SK-N-SH treated with all-trans-retinoic acid at 6 μM for 48 hours (cell line): ENCODE measurements at regions not wholly inside any gene's neighbourhood (a gene's known extent, or its start where the extent isn't known, plus 50 kb on each side); places are given as distances from the start of the nearest gene placed in this dataset.

Experiments used
- ATAC-seq: fragments of 200-7000 bp; cut with Tn5 transposase; 3 replicates; pipeline ENCODE4 v1.9.1; 2020; ENCODE audit warnings: mild to moderate bottlenecking, moderate library complexity
- ARNTL ChIP-seq: fragments of 450-650 bp; formaldehyde crosslinking; IDR thresholded peaks from 2 replicates; pipeline ENCODE4 v1.5.0; 2020; ENCODE audit warnings: low read depth, mild to moderate bottlenecking, moderate library complexity, borderline replicate concordance
- BACH2 ChIP-seq: fragments of 250-450 bp; sonication (Bioruptor Pico); IDR thresholded peaks from 2 replicates; pipeline ENCODE4 v1.9.0; 2021; ENCODE audit warnings: mild to moderate bottlenecking, borderline replicate concordance
- CSDC2 ChIP-seq: fragments of 250-450 bp; sonication (Bioruptor Pico); IDR thresholded peaks from 2 replicates; pipeline ENCODE4 v1.5.0; 2020; ENCODE audit warnings: mild to moderate bottlenecking, moderate library complexity
- ESRRG ChIP-seq: fragments of 250-450 bp; sonication (Bioruptor Pico); IDR thresholded peaks from 2 replicates; pipeline ENCODE4 v1.6.1; 2021; ENCODE audit warnings: mild to moderate bottlenecking
- GLIS3 ChIP-seq: fragments of 250-450 bp; sonication (Bioruptor Pico); IDR thresholded peaks from 2 replicates; pipeline ENCODE4 v1.5.0; 2020; ENCODE audit warnings: mild to moderate bottlenecking, moderate library complexity
- ISL1 ChIP-seq: fragments of 250-450 bp; sonication (Bioruptor Pico); IDR thresholded peaks from 2 replicates; pipeline ENCODE4 v2.1.2; 2022; ENCODE audit warnings: mild to moderate bottlenecking, moderate library complexity
- OSR1 ChIP-seq: fragments of 250-450 bp; sonication (Bioruptor Pico); IDR thresholded peaks from 2 replicates; pipeline ENCODE4 v1.8.0; 2022; ENCODE audit warnings: moderate library complexity, mild to moderate bottlenecking, inconsistent platforms
- POU6F1 ChIP-seq: fragments of 250-450 bp; sonication (Bioruptor Pico); IDR thresholded peaks from 2 replicates; pipeline ENCODE4 v1.8.0; 2021; ENCODE audit warnings: low read depth, mild to moderate bottlenecking, moderate library complexity, borderline replicate concordance
- PPARA ChIP-seq: fragments of 250-450 bp; sonication (Bioruptor Pico); IDR thresholded peaks from 2 replicates; pipeline ENCODE4 v1.5.0; 2020; ENCODE audit warnings: mild to moderate bottlenecking, borderline replicate concordance
- RARB ChIP-seq: fragments of 250-450 bp; sonication (Bioruptor Pico); IDR thresholded peaks from 2 replicates; pipeline ENCODE4 v1.8.0; 2021; ENCODE audit warnings: mild to moderate bottlenecking, moderate library complexity
- SNAI2 ChIP-seq: fragments of 250-450 bp; sonication (Bioruptor Pico); IDR thresholded peaks from 2 replicates; pipeline ENCODE4 v1.5.0; 2020; ENCODE audit warnings: mild to moderate bottlenecking, moderate library complexity
- TCF4 ChIP-seq: fragments of 250-450 bp; sonication (Bioruptor Pico); IDR thresholded peaks from 2 replicates; pipeline ENCODE4 v1.8.0; 2021; ENCODE audit warnings: mild to moderate bottlenecking, moderate library complexity, borderline replicate concordance
- TSHZ2 ChIP-seq: fragments of 250-450 bp; sonication (Bioruptor Pico); IDR thresholded peaks from 2 replicates; pipeline ENCODE4 v1.5.0; 2020; ENCODE audit warnings: mild to moderate bottlenecking, moderate library complexity
- ZC3H10 ChIP-seq: fragments of 250-450 bp; sonication (Bioruptor Pico); IDR thresholded peaks from 2 replicates; pipeline ENCODE4 v1.5.1; 2021; ENCODE audit warnings: mild to moderate bottlenecking, moderate library complexity
- ZFP3 ChIP-seq: fragments of 250-450 bp; sonication (Bioruptor Pico); IDR thresholded peaks from 2 replicates; pipeline ENCODE4 v1.5.0; 2020; ENCODE audit warnings: mild to moderate bottlenecking, moderate library complexity
- ZFP30 ChIP-seq: fragments of 450-650 bp; formaldehyde crosslinking; IDR thresholded peaks from 2 replicates; pipeline ENCODE4 v1.5.0; 2022; ENCODE audit warnings: mild to moderate bottlenecking, moderate library complexity
- ZNF565 ChIP-seq: fragments of 450-650 bp; formaldehyde crosslinking; conservative IDR thresholded peaks from 2 replicates; pipeline ENCODE4 v1.5.0; 2020; ENCODE audit warnings: low read depth, mild to moderate bottlenecking, moderate library complexity
- ZNF70 ChIP-seq: fragments of 450-650 bp; formaldehyde crosslinking; IDR thresholded peaks from 2 replicates; pipeline ENCODE4 v1.5.0; 2020; ENCODE audit warnings: mild to moderate bottlenecking, moderate library complexity
- ZNF8 ChIP-seq: fragments of 450-650 bp; formaldehyde crosslinking; IDR thresholded peaks from 2 replicates; pipeline ENCODE4 v1.5.0; 2020; ENCODE audit warnings: mild to moderate bottlenecking, moderate library complexity
- TF ChIP-seq, protein P1 (sequence below): fragments of 250-450 bp; sonication (Bioruptor Pico); IDR thresholded peaks from 2 replicates; pipeline ENCODE4 v1.5.1; 2021; ENCODE audit warnings: mild to moderate bottlenecking, moderate library complexity
- TF ChIP-seq, protein P2 (sequence below): fragments of 250-450 bp; sonication (Bioruptor Pico); IDR thresholded peaks from 2 replicates; pipeline ENCODE4 v1.5.1; 2020; ENCODE audit warnings: low read depth, mild to moderate bottlenecking, moderate library complexity

DNA sequence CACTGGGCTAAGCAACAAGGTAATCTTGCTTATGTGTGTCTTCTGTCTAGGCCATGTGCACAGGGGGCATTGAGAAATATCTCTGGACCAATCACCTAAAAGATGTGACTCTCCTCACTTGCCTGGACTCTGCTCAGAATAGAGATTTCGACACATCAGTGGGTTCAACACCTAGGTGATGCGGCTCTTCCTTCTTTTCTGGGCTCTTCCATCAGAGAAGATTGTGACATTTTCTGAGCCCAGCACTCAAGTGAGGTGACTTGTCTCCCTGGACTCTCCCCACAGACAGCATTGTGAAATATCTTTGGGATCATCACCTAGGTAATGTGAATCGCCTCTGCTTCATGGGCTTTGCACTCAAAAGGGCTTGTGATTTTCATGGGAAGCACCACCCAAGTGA is 1904.1 kb downstream of the TP53TG3F start (continued):
- TF ChIP-seq, protein P1, sequence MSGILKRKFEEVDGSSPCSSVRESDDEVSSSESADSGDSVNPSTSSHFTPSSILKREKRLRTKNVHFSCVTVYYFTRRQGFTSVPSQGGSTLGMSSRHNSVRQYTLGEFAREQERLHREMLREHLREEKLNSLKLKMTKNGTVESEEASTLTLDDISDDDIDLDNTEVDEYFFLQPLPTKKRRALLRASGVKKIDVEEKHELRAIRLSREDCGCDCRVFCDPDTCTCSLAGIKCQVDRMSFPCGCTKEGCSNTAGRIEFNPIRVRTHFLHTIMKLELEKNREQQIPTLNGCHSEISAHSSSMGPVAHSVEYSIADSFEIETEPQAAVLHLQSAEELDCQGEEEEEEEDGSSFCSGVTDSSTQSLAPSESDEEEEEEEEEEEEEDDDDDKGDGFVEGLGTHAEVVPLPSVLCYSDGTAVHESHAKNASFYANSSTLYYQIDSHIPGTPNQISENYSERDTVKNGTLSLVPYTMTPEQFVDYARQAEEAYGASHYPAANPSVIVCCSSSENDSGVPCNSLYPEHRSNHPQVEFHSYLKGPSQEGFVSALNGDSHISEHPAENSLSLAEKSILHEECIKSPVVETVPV, result no peak

DNA sequence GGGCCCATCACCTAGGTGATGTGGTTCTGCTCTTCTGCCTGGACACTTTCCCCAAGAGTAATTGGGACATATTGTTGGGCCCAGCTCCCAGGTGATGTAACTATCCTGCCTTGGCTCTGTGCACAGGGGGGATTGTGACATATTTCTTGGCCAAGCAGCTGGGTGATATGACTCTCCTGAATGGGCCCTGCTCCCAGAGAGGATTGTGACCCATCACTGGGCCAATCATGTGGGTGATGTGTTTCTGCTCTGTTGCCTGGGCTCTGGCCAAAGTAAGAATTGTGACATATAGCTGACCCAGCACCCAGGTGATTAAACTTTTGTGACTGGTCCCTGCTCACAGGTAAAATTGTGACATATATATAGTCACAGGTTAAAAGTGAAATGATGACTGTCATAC is 1904.9 kb downstream of the TP53TG3F start:
- ATAC-seq, result no peak
- no peak for TF ChIP-seq TCF4 (CRISPR knock-in tag)
- no peak for TF ChIP-seq BACH2 (CRISPR knock-in tag)
- no peak for TF ChIP-seq ARNTL
- TF ChIP-seq ZNF8 (CRISPR knock-in tag), result no peak
- TF ChIP-seq TSHZ2, result no peak
- TF ChIP-seq POU6F1, result no peak
- TF ChIP-seq ZFP30 (CRISPR knock-in tag), result no peak
- TF ChIP-seq SNAI2 (CRISPR knock-in tag), result no peak
- TF ChIP-seq RARB (CRISPR knock-in tag), result no peak
- no peak for TF ChIP-seq ZC3H10 (CRISPR knock-in tag)
- TF ChIP-seq, protein P2, sequence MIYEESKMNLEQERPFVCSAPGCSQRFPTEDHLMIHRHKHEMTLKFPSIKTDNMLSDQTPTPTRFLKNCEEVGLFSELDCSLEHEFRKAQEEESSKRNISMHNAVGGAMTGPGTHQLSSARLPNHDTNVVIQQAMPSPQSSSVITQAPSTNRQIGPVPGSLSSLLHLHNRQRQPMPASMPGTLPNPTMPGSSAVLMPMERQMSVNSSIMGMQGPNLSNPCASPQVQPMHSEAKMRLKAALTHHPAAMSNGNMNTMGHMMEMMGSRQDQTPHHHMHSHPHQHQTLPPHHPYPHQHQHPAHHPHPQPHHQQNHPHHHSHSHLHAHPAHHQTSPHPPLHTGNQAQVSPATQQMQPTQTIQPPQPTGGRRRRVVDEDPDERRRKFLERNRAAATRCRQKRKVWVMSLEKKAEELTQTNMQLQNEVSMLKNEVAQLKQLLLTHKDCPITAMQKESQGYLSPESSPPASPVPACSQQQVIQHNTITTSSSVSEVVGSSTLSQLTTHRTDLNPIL (CRISPR knock-in tag), result no peak
- TF ChIP-seq PPARA, result no peak
- TF ChIP-seq ZNF70 (CRISPR knock-in tag), result no peak

GRCh38 chr16:35365675-35366074 is 1906.3 kb downstream of the TP53TG3F start:
- no peak for TF ChIP-seq POU6F1
- TF ChIP-seq PPARA, result no peak
- no peak for TF ChIP-seq TSHZ2
- TF ChIP-seq, protein P1, result no peak
- no peak for TF ChIP-seq GLIS3
- no peak for TF ChIP-seq SNAI2 (CRISPR knock-in tag)
- TF ChIP-seq ESRRG (CRISPR knock-in tag), result no peak
- no peak for TF ChIP-seq BACH2 (CRISPR knock-in tag)
- no peak for TF ChIP-seq RARB (CRISPR knock-in tag)
- TF ChIP-seq CSDC2 (CRISPR knock-in tag), result no peak
- TF ChIP-seq ISL1 (CRISPR knock-in tag), result no peak
- TF ChIP-seq ZFP30 (CRISPR knock-in tag), result no peak
- TF ChIP-seq ZNF8 (CRISPR knock-in tag), result no peak
- no peak for TF ChIP-seq ZC3H10 (CRISPR knock-in tag)
- TF ChIP-seq, protein P2 (CRISPR knock-in tag), result no peak
- no peak for TF ChIP-seq OSR1 (CRISPR knock-in tag)
- TF ChIP-seq ZFP3 (CRISPR knock-in tag), result no peak
- TF ChIP-seq ZNF565, result no peak
- ATAC-seq, result no peak
